Esophagus muscularis mucosa (tissue), 4 donors: ENCODE measurements at regions not wholly inside any gene's neighbourhood (a gene's known extent, or its start where the extent isn't known, plus 50 kb on each side); places are given as distances from the start of the nearest gene placed in this dataset.
"Not testable (repeated sequence)": the region's sequence is repeated elsewhere in the genome, so short reads cannot be mapped to it uniquely, and the experiment has no call there.

Experiments
- DNase-seq: peaks from one replicate; pipeline ENCODE4 v3.0.0-alpha.2; 2017; ENCODE audit errors: extremely low spot score
- H3K27ac ChIP-seq, 4 donors: fragments of 200-600 bp; sonication (generic); replicated peaks in 1 of 4; 1 replicate in 3 of 4; 2 replicates in 1 of 4; pipeline ENCODE4 v1.5.1; 2016 to 2019; ENCODE audit warnings: mild to moderate bottlenecking in 1 of 4
- H3K27me3 ChIP-seq, 4 donors: fragments of 200-600 bp; sonication (generic); one replicate each; pipeline versions ENCODE4 v1.5.1 to v1.6.0; 2016 to 2019
- H3K36me3 ChIP-seq, 4 donors: fragments of 200-600 bp; sonication (generic); one replicate each; pipeline ENCODE4 v1.5.1; 2016 to 2019
- H3K4me1 ChIP-seq, 4 donors: fragments of 200-600 bp; sonication (generic); one replicate each; pipeline ENCODE4 v1.5.1; 2016 to 2019
- H3K4me3 ChIP-seq, 4 donors: fragments of 200-600 bp; sonication (generic); 1 replicate in 2 of 4; 2 replicates in 2 of 4; pipeline ENCODE4 v1.5.1; 2016 to 2019; ENCODE audit warnings: mild to moderate bottlenecking in 4 of 4, moderate library complexity in 1 of 4
- H3K9me3 ChIP-seq, 4 donors: fragments of 200-600 bp; sonication (generic); 1 replicate in 3 of 4; 2 replicates in 1 of 4; pipeline ENCODE4 v1.5.1; 2016 to 2019
- EP300 ChIP-seq: sonication (generic); formaldehyde crosslinking; IDR thresholded peaks from one replicate; pipeline ENCODE4 v1.6.1; 2017; ENCODE audit warnings: antibody characterized with exemption
- POLR2A ChIP-seq: fragments of 450-650 bp; IDR thresholded peaks from one replicate; pipeline ENCODE4 v1.6.1; 2017; ENCODE audit warnings: antibody characterized with exemption, moderate library complexity, mild to moderate bottlenecking, low read depth
- POLR2AphosphoS5 ChIP-seq, 2 donors: sonication (generic); formaldehyde crosslinking; IDR thresholded peaks; one replicate each; pipeline ENCODE4 v1.6.1; 2017; ENCODE audit warnings: antibody characterized with exemption in 2 of 2
- WGBS: methylation state at CpG from one replicate; pipeline ENCODE4 v1.1.5; 2018; 5-methylcytosine and 5-hydroxymethylcytosine counted together
- intact Hi-C: fragments of 100-400 bp; cut with DNase I; formaldehyde crosslinking; loops from one replicate; pipeline ENCODE4 v1.15.1; 2023
- TF ChIP-seq, protein P1 (sequence below), 3 experiments: fragments of 200-600 bp in 2 of 3; fragments of 450-650 bp in 1 of 3; sonication (generic) in 2 of 3; IDR thresholded peaks; one replicate each; pipeline ENCODE4 v1.5.1; 2017 to 2019; ENCODE audit warnings: antibody characterized with exemption in 3 of 3, mild to moderate bottlenecking in 2 of 3, moderate library complexity in 1 of 3

DNA sequence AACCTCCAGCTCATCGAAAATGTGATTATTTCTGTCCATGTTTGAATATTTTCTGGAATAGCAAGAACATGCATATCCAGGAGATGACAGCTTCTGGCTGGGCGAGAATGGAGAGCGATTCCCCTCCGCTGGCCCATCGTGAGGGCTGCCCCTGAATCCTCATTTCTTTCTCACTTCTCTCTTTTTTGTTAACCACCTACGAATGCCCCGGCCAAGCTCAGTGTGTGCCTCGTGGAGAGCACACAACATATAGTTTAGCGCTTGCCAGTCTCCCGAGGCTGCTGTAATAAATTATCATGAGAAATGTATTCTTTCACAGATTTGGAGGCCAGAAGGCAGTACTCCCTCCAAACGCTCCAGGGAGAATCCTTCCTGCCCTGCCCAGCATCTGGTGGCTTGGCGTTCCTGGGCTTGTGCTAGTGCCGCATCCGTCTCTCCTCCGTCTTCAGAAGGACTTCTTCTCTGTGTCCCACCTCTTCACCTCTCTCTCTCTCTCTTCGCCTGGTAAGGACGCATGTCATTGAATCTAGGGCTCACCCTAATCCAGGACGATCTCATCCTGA, 1306.0 kb downstream of the TBC1D22A start:
- TF ChIP-seq POLR2AphosphoS5 (IDR thresholded peaks at IDR 0.05): no peak
- no peak for TF ChIP-seq EP300
- TF ChIP-seq, protein P1, sequence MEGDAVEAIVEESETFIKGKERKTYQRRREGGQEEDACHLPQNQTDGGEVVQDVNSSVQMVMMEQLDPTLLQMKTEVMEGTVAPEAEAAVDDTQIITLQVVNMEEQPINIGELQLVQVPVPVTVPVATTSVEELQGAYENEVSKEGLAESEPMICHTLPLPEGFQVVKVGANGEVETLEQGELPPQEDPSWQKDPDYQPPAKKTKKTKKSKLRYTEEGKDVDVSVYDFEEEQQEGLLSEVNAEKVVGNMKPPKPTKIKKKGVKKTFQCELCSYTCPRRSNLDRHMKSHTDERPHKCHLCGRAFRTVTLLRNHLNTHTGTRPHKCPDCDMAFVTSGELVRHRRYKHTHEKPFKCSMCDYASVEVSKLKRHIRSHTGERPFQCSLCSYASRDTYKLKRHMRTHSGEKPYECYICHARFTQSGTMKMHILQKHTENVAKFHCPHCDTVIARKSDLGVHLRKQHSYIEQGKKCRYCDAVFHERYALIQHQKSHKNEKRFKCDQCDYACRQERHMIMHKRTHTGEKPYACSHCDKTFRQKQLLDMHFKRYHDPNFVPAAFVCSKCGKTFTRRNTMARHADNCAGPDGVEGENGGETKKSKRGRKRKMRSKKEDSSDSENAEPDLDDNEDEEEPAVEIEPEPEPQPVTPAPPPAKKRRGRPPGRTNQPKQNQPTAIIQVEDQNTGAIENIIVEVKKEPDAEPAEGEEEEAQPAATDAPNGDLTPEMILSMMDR (IDR thresholded peaks at IDR 0.05): no peak
- TF ChIP-seq POLR2A: no peak
- no peaks in the 10 kb centered on the region for H3K36me3 ChIP-seq
- intact Hi-C loops: no loop called here
- 83% methylated on average over 18 of the region's 18 CpGs for WGBS
- peaks cover 0 to 8% (median 0%) of the 10 kb centered on the region in 4 donors for H3K9me3 ChIP-seq
- H3K27ac ChIP-seq: no peak overlapping the region
- H3K4me3 ChIP-seq: no peak overlapping the region
- no peak for DNase-seq
- H3K4me1 ChIP-seq: no peaks in the 10 kb centered on the region
- H3K27me3 ChIP-seq: peaks cover 0 to 33% (median 0%) of the 10 kb centered on the region in 4 donors

DNA sequence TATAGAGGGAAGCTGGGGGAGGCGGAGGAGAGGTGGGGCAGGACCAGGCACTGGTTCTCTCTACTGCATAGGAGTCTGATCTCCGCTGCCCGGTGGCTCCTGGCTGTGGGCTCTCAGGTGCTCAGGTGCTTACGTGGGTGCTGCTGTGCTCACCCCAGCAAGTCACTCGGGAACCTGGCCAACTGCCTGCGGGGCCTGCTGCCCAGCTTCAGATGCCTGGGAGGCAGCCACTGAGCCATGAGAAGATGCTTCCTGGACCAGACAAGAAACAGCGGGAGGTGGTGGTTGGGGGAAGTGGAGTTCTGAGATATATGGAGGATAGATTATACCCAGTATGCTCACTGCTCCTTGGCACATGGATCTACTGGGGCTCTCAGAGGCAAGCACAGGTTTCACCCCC, 1303.4 kb downstream of the TBC1D22A start:
- TF ChIP-seq POLR2A: no peak
- TF ChIP-seq, protein P1 (IDR thresholded peaks at IDR 0.05): no peak
- TF ChIP-seq POLR2AphosphoS5 (IDR thresholded peaks at IDR 0.05): no peak
- TF ChIP-seq EP300: no peak
- DNase-seq: no peak
- intact Hi-C loops: no loop called here

DNA sequence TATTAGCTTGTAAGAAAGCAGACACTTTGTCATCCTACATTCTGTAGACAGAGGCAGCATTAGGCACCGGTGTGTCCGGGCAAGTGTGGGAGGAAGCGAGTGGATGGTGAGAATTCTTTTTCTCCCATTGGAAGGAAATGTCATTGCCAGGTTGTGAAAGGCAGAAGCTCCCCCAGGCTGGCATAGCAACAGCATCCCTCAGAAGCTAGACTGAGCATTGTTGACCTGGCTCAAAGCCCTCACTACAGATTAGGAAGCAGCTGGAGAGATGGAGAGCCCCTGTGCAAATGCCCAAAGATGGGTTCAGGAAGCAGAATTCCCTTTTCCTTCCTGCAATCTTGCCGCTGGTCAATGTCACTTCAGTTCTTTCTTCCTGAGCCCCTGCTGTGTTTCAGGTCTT, 1299.3 kb downstream of the TBC1D22A start:
- H3K27me3 ChIP-seq: peaks cover 0 to 55% (median 0%) of the 10 kb centered on the region in 4 donors

More for the DNA sequence above, 1303.4 kb downstream of the TBC1D22A start:
- H3K9me3 ChIP-seq: peaks cover 0 to 8% (median 0%) of the 10 kb centered on the region in 4 donors
- no peak overlapping the region for H3K4me3 ChIP-seq
- WGBS: 100% methylated on average over 3 of the region's 7 CpGs
- peaks cover 0 to 26% (median 0%) of the 10 kb centered on the region in 4 donors for H3K27me3 ChIP-seq
- H3K27ac ChIP-seq: no peak overlapping the region
- H3K4me1 ChIP-seq: no peaks in the 10 kb centered on the region
- H3K36me3 ChIP-seq: no peaks in the 10 kb centered on the region

DNA sequence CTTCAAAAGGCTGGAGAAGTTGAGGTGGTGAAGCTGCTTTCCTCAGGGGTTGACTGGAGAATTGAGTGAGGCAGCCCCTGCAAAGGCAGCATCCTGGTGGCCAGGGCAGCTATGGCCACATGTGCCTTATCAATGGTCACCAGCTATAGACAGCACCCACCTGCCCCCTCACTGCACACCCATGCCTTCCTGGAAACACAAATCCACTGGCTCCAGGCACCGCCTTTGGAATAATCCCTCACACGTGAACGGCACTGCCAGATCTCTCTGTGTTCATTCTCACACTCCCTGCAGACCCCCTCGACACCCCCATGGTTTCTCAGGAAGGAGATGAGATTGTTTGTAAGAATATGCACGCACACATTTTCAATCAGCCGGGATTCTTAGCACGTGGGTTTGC, 1297.8 kb downstream of the TBC1D22A start:
- H3K4me3 ChIP-seq: no peak overlapping the region
- intact Hi-C loops: no loop called here
- no peaks in the 10 kb centered on the region for H3K4me1 ChIP-seq
- no peak for TF ChIP-seq EP300
- TF ChIP-seq, protein P1 (IDR thresholded peaks at IDR 0.05): no peak
- no peak for TF ChIP-seq POLR2AphosphoS5 (IDR thresholded peaks at IDR 0.05)
- TF ChIP-seq POLR2A: no peak
- no peak for DNase-seq
- peaks cover 0 to 4% (median 0%) of the 10 kb centered on the region in 4 donors for H3K9me3 ChIP-seq
- H3K36me3 ChIP-seq: no peaks in the 10 kb centered on the region
- 78% methylated on average over 7 of the region's 7 CpGs for WGBS
- peaks cover 0 to 50% (median 0%) of the 10 kb centered on the region in 4 donors for H3K27me3 ChIP-seq
- no peak overlapping the region for H3K27ac ChIP-seq

More for the DNA sequence above, 1299.3 kb downstream of the TBC1D22A start:
- Histone ChIP-seq H3K4me3 (no peak overlapping the region), H3K4me1 (no peaks in the 10 kb centered on the region), H3K9me3 (peaks cover 0 to 4% (median 0%) of the 10 kb centered on the region in 4 donors), H3K36me3 (no peaks in the 10 kb centered on the region), H3K27ac (no peak overlapping the region)
- TF ChIP-seq POLR2A: no peak
- intact Hi-C loops: no loop called here
- no peak for DNase-seq
- WGBS: 60% methylated on average over 4 of the region's 4 CpGs

DNA sequence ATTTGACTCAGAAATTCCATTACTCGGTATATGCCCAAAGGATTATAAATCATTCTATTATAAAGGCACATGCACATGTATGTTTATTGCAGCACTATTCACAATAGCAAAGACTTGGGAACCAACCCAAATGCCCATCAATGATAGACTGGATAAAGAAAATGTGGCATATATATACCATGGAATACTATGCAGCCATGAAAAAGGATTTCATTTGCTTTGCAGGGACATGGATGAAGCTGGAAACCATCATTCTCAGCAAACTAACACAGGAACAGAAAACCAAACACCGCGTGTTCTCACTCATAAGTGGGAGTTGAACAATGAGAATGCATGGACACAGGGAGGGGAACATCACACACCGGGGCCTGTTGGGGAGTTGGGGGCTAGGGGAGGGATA, 1297.1 kb downstream of the TBC1D22A start:
- H3K9me3 ChIP-seq, DNase-seq, H3K36me3 ChIP-seq, H3K4me1 ChIP-seq, H3K4me3 ChIP-seq, H3K27ac ChIP-seq, intact Hi-C loops: not testable (repeated sequence)
- peaks cover 0 to 51% (median 0%) of the 10 kb centered on the region in 4 donors for H3K27me3 ChIP-seq
- WGBS: 96% methylated on average over 4 of the region's 4 CpGs
